WTC11 (cell line): ENCODE measurements at regions not wholly inside any gene's neighbourhood (a gene's known extent, or its start where the extent isn't known, plus 50 kb on each side); places are given as distances from the start of the nearest gene placed in this dataset.

Source experiments
- ATAC-seq: fragments of 200-7000 bp; cut with Tn5 transposase; 2 replicates; pipeline ENCODE4 v1.10.0; 2021; ENCODE audit warnings: mild to moderate bottlenecking, moderate library complexity
- CTCF ChIA-PET: fragments of 300-600 bp; sonication (Branson Sonifier 250); formaldehyde crosslinking; loops from one replicate; lab custom pipeline; 2021; ENCODE audit warnings: antibody characterized with exemption; lab: Charles Lee
- POLR2A ChIA-PET: fragments of 350-600 bp; sonication (Branson Sonifier 250); formaldehyde crosslinking; loops from one replicate; lab custom pipeline; 2021; ENCODE audit warnings: antibody characterized with exemption; lab: Charles Lee
- DNase-seq: peaks from one replicate; pipeline ENCODE4 v3.0.0; 2021; ENCODE audit warnings: low spot score
- H3K27ac Mint-ChIP-seq: 2 replicates; pipeline ENCODE4 v1.8.0; 2021; ENCODE audit warnings: mixed read lengths
- H3K27me3 Mint-ChIP-seq: 2 replicates; pipeline ENCODE4 v1.8.0; 2021; ENCODE audit warnings: low read depth, mild to moderate bottlenecking, moderate library complexity, mixed read lengths
- H3K36me3 Mint-ChIP-seq: 2 replicates; pipeline ENCODE4 v1.8.0; 2021; ENCODE audit warnings: mixed read lengths
- H3K4me1 Mint-ChIP-seq: 2 replicates; pipeline ENCODE4 v1.8.0; 2022; ENCODE audit warnings: mixed read lengths
- H3K4me3 Mint-ChIP-seq: 2 replicates; pipeline ENCODE4 v1.8.0; 2021; ENCODE audit warnings: mild to moderate bottlenecking, moderate library complexity, mixed read lengths
- H3K9me3 Mint-ChIP-seq: 2 replicates; pipeline ENCODE4 v1.8.0; 2021; ENCODE audit warnings: mixed read lengths
- AR ChIP-seq: fragments of 250-450 bp; sonication (Bioruptor Pico); IDR thresholded peaks from 2 replicates; pipeline ENCODE4 v1.9.0; 2021; ENCODE audit warnings: mild to moderate bottlenecking
- ARID4B ChIP-seq: sonication (generic); formaldehyde crosslinking; IDR thresholded peaks from 2 replicates; pipeline ENCODE4 v1.8.0; 2023; ENCODE audit warnings: missing genetic modification reagents, mild to moderate bottlenecking, borderline replicate concordance
- ATF2 ChIP-seq: sonication (generic); formaldehyde crosslinking; IDR thresholded peaks from 2 replicates; pipeline ENCODE4 v1.8.1; 2022; ENCODE audit warnings: low read depth, missing genetic modification reagents, borderline replicate concordance
- ATF3 ChIP-seq: sonication (generic); formaldehyde crosslinking; conservative IDR thresholded peaks from 2 replicates; pipeline ENCODE4 v1.8.1; 2022; ENCODE audit warnings: mild to moderate bottlenecking, missing genetic modification reagents
- CBFB ChIP-seq: sonication (generic); formaldehyde crosslinking; IDR thresholded peaks from 2 replicates; pipeline ENCODE4 v1.8.1; 2022; ENCODE audit warnings: mild to moderate bottlenecking, low read depth, missing genetic modification reagents
- CREB1 ChIP-seq: sonication (generic); formaldehyde crosslinking; IDR thresholded peaks from 2 replicates; pipeline ENCODE4 v1.8.0; 2023; ENCODE audit warnings: mild to moderate bottlenecking, missing genetic modification reagents
- CTCF ChIP-seq: fragments of 200-600 bp; IDR thresholded peaks from 2 replicates; pipeline ENCODE4 v1.8.0; 2022; ENCODE audit warnings: antibody characterized with exemption
- GTF2I ChIP-seq: fragments of 250-450 bp; sonication (Bioruptor Pico); conservative IDR thresholded peaks from 2 replicates; pipeline ENCODE4 v1.4.0; 2021; ENCODE audit warnings: mild to moderate bottlenecking
- JAZF1 ChIP-seq: fragments of 250-450 bp; sonication (Bioruptor Pico); IDR thresholded peaks from 2 replicates; pipeline ENCODE4 v1.9.0; 2021; ENCODE audit warnings: moderate library complexity, mild to moderate bottlenecking, inconsistent platforms
- NFYB ChIP-seq: sonication (generic); formaldehyde crosslinking; conservative IDR thresholded peaks from 2 replicates; pipeline ENCODE4 v1.8.0; 2022; ENCODE audit warnings: low read depth, missing genetic modification reagents
- NR1H2 ChIP-seq: sonication (generic); formaldehyde crosslinking; IDR thresholded peaks from 2 replicates; pipeline ENCODE4 v1.9.0; 2021; ENCODE audit warnings: mild to moderate bottlenecking, moderate library complexity, missing genetic modification reagents
- ZBTB21 ChIP-seq: sonication (generic); formaldehyde crosslinking; IDR thresholded peaks from 2 replicates; pipeline ENCODE4 v1.8.1; 2023; ENCODE audit warnings: mild to moderate bottlenecking, missing genetic modification reagents, borderline replicate concordance
- ZNF416 ChIP-seq: fragments of 250-450 bp; sonication (Bioruptor Pico); IDR thresholded peaks from 2 replicates; pipeline ENCODE4 v1.9.0; 2021; ENCODE audit warnings: mild to moderate bottlenecking, inconsistent platforms
- ZSCAN18 ChIP-seq: fragments of 250-450 bp; sonication (Bioruptor Pico); IDR thresholded peaks from 2 replicates; pipeline ENCODE4 v2.1.2; 2022; ENCODE audit warnings: mild to moderate bottlenecking, moderate library complexity

GRCh38 chr1:73100216-73100615 lies 817.9 kb upstream of the NEGR1 start (continued):
- TF ChIP-seq AR = no peak
- no peak for TF ChIP-seq JAZF1

GRCh38 chr1:73097917-73098316 lies 815.6 kb upstream of the NEGR1 start:
- ChIA-PET POLR2A (no interaction called here), CTCF (interaction anchor here (1.7 kb wide), 1 partner anchor 373 kb away, joined by 12 read pairs; no protein-coding TSS in a partner anchor)
- no peaks in the 10 kb centered on the region for H3K27me3 Mint-ChIP-seq
- no peaks in the 10 kb centered on the region for H3K36me3 Mint-ChIP-seq
- no peak overlapping the region for H3K27ac Mint-ChIP-seq
- ATAC-seq = peak; percentile 83
- peaks cover 4% of the 10 kb centered on the region for H3K9me3 Mint-ChIP-seq
- TF ChIP-seq NR1H2 = no peak
- no peak for TF ChIP-seq ZBTB21 (CRISPR knock-in tag)
- H3K4me1 Mint-ChIP-seq = peaks cover 32% of the 10 kb centered on the region
- H3K4me3 Mint-ChIP-seq = no peak overlapping the region
- DNase-seq = no peak

GRCh38 chr1:73096841-73097240 lies 814.5 kb upstream of the NEGR1 start:
- Mint-ChIP-seq H3K9me3 (peaks cover 4% of the 10 kb centered on the region), H3K4me1 (peaks cover 32% of the 10 kb centered on the region), H3K27me3 (no peaks in the 10 kb centered on the region), H3K36me3 (no peaks in the 10 kb centered on the region), H3K4me3 (no peak overlapping the region), H3K27ac (no peak overlapping the region)
- ChIA-PET CTCF (interaction anchor here (1.7 kb wide), 1 partner anchor 372 kb away, joined by 12 read pairs; no protein-coding TSS in a partner anchor), POLR2A (no interaction called here)
- TF ChIP-seq JAZF1 (no peak), CBFB (CRISPR knock-in tag) (no peak), ZSCAN18 (CRISPR knock-in tag) (no peak), ARID4B (CRISPR knock-in tag) (no peak), ZNF416 (CRISPR knock-in tag) (no peak), CREB1 (no peak), ATF3 (CRISPR knock-in tag) (no peak)
- DNase-seq (no peak), ATAC-seq (no peak)

- Mint-ChIP-seq H3K9me3 (peaks cover 23% of the 10 kb centered on the region), H3K4me1 (peaks cover 11% of the 10 kb centered on the region), H3K4me3 (no peak overlapping the region), H3K27me3 (no peaks in the 10 kb centered on the region), H3K36me3 (peaks cover 6% of the 10 kb centered on the region; the same call in 1 of the 2 replicates), H3K27ac (no peak overlapping the region)
- ChIA-PET POLR2A (no interaction called here), CTCF (no interaction called here)
- ATAC-seq (no peak), DNase-seq (no peak)
- TF ChIP-seq ATF3 (CRISPR knock-in tag) = no peak
- TF ChIP-seq CTCF = no peak
- no peak for TF ChIP-seq ATF2 (CRISPR knock-in tag)
- no peak for TF ChIP-seq NFYB
- TF ChIP-seq GTF2I (CRISPR knock-in tag) = no peak
- TF ChIP-seq AR = no peak
These were observed 810.0 kb upstream of the NEGR1 start for GRCh38 chr1:73092383-73092782.
